ENCODE measurements at regions not wholly inside any gene's neighbourhood (a gene's known extent, or its start where the extent isn't known, plus 50 kb on each side); places are given as distances from the start of the nearest gene placed in this dataset.

DNA sequence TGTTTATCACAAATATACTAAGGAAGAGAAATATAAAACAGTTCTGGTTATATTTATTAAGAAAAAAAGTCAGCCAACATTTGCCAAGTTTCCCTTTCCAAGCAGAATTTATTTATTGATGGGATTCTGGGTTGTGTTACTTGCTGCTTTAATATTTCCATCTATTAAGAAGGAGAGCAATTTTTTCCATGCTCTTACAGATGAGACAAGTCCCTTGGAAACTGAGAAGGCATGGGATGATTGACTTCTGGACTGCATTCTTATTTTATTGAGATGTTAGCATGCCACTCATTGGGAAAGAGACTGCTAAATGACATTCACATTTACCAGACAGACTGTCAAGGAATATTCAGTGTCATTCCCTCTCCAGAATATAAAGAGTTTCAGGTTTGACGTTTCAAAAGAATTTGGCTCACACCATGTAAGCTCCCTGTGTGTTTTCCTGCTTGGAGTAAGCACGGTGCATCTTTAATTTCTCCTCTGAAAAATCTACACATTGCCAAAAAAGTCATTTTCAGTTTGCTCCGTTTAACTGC, 1565.2 kb upstream of the GOT2 start (continued):
- TF ChIP-seq ZNF263 (CRISPR knock-in tag; IDR thresholded peaks at IDR 0.05) (no peak), NFE2 (CRISPR knock-in tag; IDR thresholded peaks at IDR 0.05) (no peak), THAP9 (CRISPR knock-in tag; IDR thresholded peaks at IDR 0.05; ENCODE audit: borderline replicate concordance) (no peak), TBX3 (IDR thresholded peaks at IDR 0.05; ENCODE audit: borderline replicate concordance) (no peak), ZNF10 (CRISPR knock-in tag; IDR thresholded peaks at IDR 0.05; ENCODE audit: borderline replicate concordance, low read depth) (no peak), ZNF460 (CRISPR knock-in tag; IDR thresholded peaks at IDR 0.05; ENCODE audit: borderline replicate concordance) (no peak), ZNF546 (CRISPR knock-in tag; conservative IDR thresholded peaks at IDR 0.05) (no peak), ZNF580 (CRISPR knock-in tag; IDR thresholded peaks at IDR 0.05; ENCODE audit: borderline replicate concordance, low read depth) (no peak)

DNA sequence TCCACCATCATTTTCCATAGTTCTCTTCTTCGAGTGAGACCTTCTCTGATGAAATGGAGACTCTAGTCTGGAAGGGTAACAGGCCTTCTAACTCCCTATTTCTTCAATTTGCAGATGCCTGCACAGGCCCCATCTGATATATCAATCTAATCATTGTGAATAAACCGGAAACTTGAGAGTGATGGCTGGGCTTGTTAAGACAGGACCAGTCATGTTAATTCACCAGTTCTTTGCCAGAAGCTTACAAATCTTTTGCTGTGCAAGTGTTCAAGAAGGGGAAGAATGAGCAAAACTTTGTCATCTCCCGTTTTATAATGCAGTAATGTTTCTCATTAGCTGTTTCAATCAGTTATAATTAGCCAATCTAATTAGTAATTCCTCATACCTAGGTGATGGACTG, 1561.3 kb upstream of the GOT2 start:
- H3K27ac ChIP-seq (ENCODE audit: extremely low read length, insufficient read depth, low read length): no peak overlapping the region
- H3K4me3 ChIP-seq (replicated peaks in 1 of 3; ENCODE audit: insufficient read depth in 1 of 3, low read depth in 2 of 3, low read length in 3 of 3): no peak overlapping the region
- peaks cover 61% of the 10 kb centered on the region for H3K9me3 ChIP-seq (ENCODE audit: low read length)
- intact Hi-C loops (cut with micrococcal nuclease; ENCODE audit: unreplicated experiment) (no loop called here), in situ Hi-C loops (cut with HindIII; ENCODE audit: extremely low pct_ligation_motif_present, low pct_unique_long_range_greater_than_20kb) (no loop called here)
- no peaks in the 10 kb centered on the region for H3K36me3 ChIP-seq (replicated peaks in 1 of 2; ENCODE audit: control insufficient read depth in 1 of 2, insufficient read depth in 2 of 2, low read length in 2 of 2)
- H3K9ac ChIP-seq (ENCODE audit: insufficient read depth, low read depth, low read length): no peak overlapping the region
- no peak overlapping the region for H3K4me2 ChIP-seq (ENCODE audit: low read depth, low read length)
- WGBS (ENCODE audit: low lambda C conversion rate): 3% methylated on average over 3 of the region's 3 CpGs
- no TSS peak for BruUV-seq (replicated peaks)
- ATAC-seq (no peak), FAIRE-seq (no peak), DNase-seq (ENCODE audit: low spot score) (no peak)
- no peaks in the 10 kb centered on the region for H3K27me3 ChIP-seq (ENCODE audit: control insufficient read depth in 1 of 2, insufficient read depth in 2 of 2, low read length in 2 of 2)
- no peaks in the 10 kb centered on the region for H4K20me1 ChIP-seq (ENCODE audit: insufficient read depth, low read length)
- no peak overlapping the region for H2AFZ ChIP-seq (ENCODE audit: low read length)
- H3K4me1 ChIP-seq (ENCODE audit: insufficient read depth, low read length): no peaks in the 10 kb centered on the region
- no peaks in the 10 kb centered on the region for H3K79me2 ChIP-seq (ENCODE audit: insufficient read depth, low read length)
- POLR2A ChIA-PET: no interaction called here
- CTCF ChIA-PET (ENCODE audit: low intra/inter-chr PET ratio, low total read pairs): no interaction called here
- TF ChIP-seq, protein P1, sequence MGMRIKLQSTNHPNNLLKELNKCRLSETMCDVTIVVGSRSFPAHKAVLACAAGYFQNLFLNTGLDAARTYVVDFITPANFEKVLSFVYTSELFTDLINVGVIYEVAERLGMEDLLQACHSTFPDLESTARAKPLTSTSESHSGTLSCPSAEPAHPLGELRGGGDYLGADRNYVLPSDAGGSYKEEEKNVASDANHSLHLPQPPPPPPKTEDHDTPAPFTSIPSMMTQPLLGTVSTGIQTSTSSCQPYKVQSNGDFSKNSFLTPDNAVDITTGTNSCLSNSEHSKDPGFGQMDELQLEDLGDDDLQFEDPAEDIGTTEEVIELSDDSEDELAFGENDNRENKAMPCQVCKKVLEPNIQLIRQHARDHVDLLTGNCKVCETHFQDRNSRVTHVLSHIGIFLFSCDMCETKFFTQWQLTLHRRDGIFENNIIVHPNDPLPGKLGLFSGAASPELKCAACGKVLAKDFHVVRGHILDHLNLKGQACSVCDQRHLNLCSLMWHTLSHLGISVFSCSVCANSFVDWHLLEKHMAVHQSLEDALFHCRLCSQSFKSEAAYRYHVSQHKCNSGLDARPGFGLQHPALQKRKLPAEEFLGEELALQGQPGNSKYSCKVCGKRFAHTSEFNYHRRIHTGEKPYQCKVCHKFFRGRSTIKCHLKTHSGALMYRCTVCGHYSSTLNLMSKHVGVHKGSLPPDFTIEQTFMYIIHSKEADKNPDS (CRISPR knock-in tag; IDR thresholded peaks at IDR 0.05): no peak
- TF ChIP-seq ZFP82 (CRISPR knock-in tag; IDR thresholded peaks at IDR 0.05; ENCODE audit: borderline replicate concordance) (no peak), FOSL2 (CRISPR knock-in tag; IDR thresholded peaks at IDR 0.05) (no peak), ZNF710 (CRISPR knock-in tag; IDR thresholded peaks at IDR 0.05; ENCODE audit: borderline replicate concordance) (no peak)
- TF ChIP-seq, protein P2, sequence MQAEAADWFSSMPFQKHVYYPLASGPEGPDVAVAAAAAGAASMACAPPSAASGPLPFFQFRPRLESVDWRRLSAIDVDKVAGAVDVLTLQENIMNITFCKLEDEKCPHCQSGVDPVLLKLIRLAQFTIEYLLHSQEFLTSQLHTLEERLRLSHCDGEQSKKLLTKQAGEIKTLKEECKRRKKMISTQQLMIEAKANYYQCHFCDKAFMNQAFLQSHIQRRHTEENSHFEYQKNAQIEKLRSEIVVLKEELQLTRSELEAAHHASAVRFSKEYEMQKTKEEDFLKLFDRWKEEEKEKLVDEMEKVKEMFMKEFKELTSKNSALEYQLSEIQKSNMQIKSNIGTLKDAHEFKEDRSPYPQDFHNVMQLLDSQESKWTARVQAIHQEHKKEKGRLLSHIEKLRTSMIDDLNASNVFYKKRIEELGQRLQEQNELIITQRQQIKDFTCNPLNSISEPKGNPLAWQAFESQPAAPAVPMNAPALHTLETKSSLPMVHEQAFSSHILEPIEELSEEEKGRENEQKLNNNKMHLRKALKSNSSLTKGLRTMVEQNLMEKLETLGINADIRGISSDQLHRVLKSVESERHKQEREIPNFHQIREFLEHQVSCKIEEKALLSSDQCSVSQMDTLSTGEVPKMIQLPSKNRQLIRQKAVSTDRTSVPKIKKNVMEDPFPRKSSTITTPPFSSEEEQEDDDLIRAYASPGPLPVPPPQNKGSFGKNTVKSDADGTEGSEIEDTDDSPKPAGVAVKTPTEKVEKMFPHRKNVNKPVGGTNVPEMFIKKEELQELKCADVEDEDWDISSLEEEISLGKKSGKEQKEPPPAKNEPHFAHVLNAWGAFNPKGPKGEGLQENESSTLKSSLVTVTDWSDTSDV (CRISPR knock-in tag; IDR thresholded peaks at IDR 0.05): no peak

Data from HepG2 (cell line).